ENCODE measurements at regions not wholly inside any gene's neighbourhood (a gene's known extent, or its start where the extent isn't known, plus 50 kb on each side); places are given as distances from the start of the nearest gene placed in this dataset.

- no peak for TF ChIP-seq RARB (CRISPR knock-in tag; IDR thresholded peaks at IDR 0.05)
- TF ChIP-seq OSR1 (CRISPR knock-in tag; IDR thresholded peaks at IDR 0.05): no peak
- TF ChIP-seq ESRRG (CRISPR knock-in tag; IDR thresholded peaks at IDR 0.05): no peak
- TF ChIP-seq TSHZ2 (CRISPR knock-in tag; IDR thresholded peaks at IDR 0.05): no peak
Measured at GRCh38 chr9:129348890-129349664, 171.0 kb upstream of the IER5L start.

GRCh38 chr9:129347316-129348120, 169.5 kb upstream of the IER5L start:
- TF ChIP-seq BACH2 (CRISPR knock-in tag; IDR thresholded peaks at IDR 0.05; ENCODE audit: borderline replicate concordance) (no peak), ISL1 (CRISPR knock-in tag; IDR thresholded peaks at IDR 0.05) (no peak), ARNTL (CRISPR knock-in tag; IDR thresholded peaks at IDR 0.05; ENCODE audit: borderline replicate concordance, low read depth) (no peak), TCF4 (CRISPR knock-in tag; IDR thresholded peaks at IDR 0.05; ENCODE audit: borderline replicate concordance) (no peak), TSHZ2 (CRISPR knock-in tag; IDR thresholded peaks at IDR 0.05) (no peak), ZFP30 (CRISPR knock-in tag; IDR thresholded peaks at IDR 0.05) (no peak), ESRRG (CRISPR knock-in tag; IDR thresholded peaks at IDR 0.05) (no peak), CREB5 (CRISPR knock-in tag; IDR thresholded peaks at IDR 0.05; ENCODE audit: low read depth) (no peak)
- no peak for ATAC-seq

More at GRCh38 chr9:129348890-129349664, 171.0 kb upstream of the IER5L start:
- ATAC-seq: no peak

- no peak for ATAC-seq
- TF ChIP-seq TOX (CRISPR knock-in tag; IDR thresholded peaks at IDR 0.05; ENCODE audit: borderline replicate concordance) (no peak), ZC3H10 (CRISPR knock-in tag; IDR thresholded peaks at IDR 0.05) (no peak), SNAI2 (CRISPR knock-in tag; IDR thresholded peaks at IDR 0.05) (no peak), ARNTL (CRISPR knock-in tag; IDR thresholded peaks at IDR 0.05; ENCODE audit: borderline replicate concordance, low read depth) (no peak), GLIS3 (CRISPR knock-in tag; IDR thresholded peaks at IDR 0.05) (no peak), ZNF8 (CRISPR knock-in tag; IDR thresholded peaks at IDR 0.05) (no peak), ZNF565 (CRISPR knock-in tag; conservative IDR thresholded peaks at IDR 0.05; ENCODE audit: low read depth) (no peak), TSHZ2 (CRISPR knock-in tag; IDR thresholded peaks at IDR 0.05) (no peak), OSR1 (CRISPR knock-in tag; IDR thresholded peaks at IDR 0.05) (no peak), TCF4 (CRISPR knock-in tag; IDR thresholded peaks at IDR 0.05; ENCODE audit: borderline replicate concordance) (no peak), ZNF70 (CRISPR knock-in tag; IDR thresholded peaks at IDR 0.05) (no peak), BACH2 (CRISPR knock-in tag; IDR thresholded peaks at IDR 0.05; ENCODE audit: borderline replicate concordance) (no peak), ESRRG (CRISPR knock-in tag; IDR thresholded peaks at IDR 0.05) (no peak), ZFP3 (CRISPR knock-in tag; IDR thresholded peaks at IDR 0.05) (no peak), ZFP30 (CRISPR knock-in tag; IDR thresholded peaks at IDR 0.05) (no peak), POU6F1 (CRISPR knock-in tag; IDR thresholded peaks at IDR 0.05; ENCODE audit: borderline replicate concordance, low read depth) (no peak), PPARA (CRISPR knock-in tag; IDR thresholded peaks at IDR 0.05; ENCODE audit: borderline replicate concordance) (no peak), CSRNP3 (CRISPR knock-in tag; IDR thresholded peaks at IDR 0.05) (no peak)
Measured at GRCh38 chr9:129346046-129346445, 168.0 kb upstream of the IER5L start.

All from SK-N-SH treated with all-trans-retinoic acid at 6 μM for 48 hours (cell line).